ENCODE measurements at regions not wholly inside any gene's neighbourhood (a gene's known extent, or its start where the extent isn't known, plus 50 kb on each side); places are given as distances from the start of the nearest gene placed in this dataset.

GRCh38 chr4:11532138-11532537 is 103.4 kb upstream of the HS3ST1 start:
- TF ChIP-seq POLR2A (IDR thresholded peaks at IDR 0.05) (no peak), POLR2AphosphoS5 (IDR thresholded peaks at IDR 0.05) (no peak), CTCF (IDR thresholded peaks at IDR 0.05) (no peak)
- Histone ChIP-seq H3K36me3 (no peaks in the 10 kb centered on the region), H3K27ac (no peak overlapping the region), H3K4me3 (no peak overlapping the region), H3K27me3 (replicated peaks; ENCODE audit: insufficient read depth) (no peaks in the 10 kb centered on the region), H3K9me3 (no peaks in the 10 kb centered on the region), H3K4me1 (replicated peaks) (no peaks in the 10 kb centered on the region)
- intact Hi-C loops (cut with DNase I): no loop called here
- WGBS: 61% methylated on average over 2 of the region's 2 CpGs
- no peak for DNase-seq (ENCODE audit: low spot score)

- no peak overlapping the region for H3K27ac ChIP-seq
- no peak for TF ChIP-seq CTCF (IDR thresholded peaks at IDR 0.05)
- TF ChIP-seq POLR2AphosphoS5 (IDR thresholded peaks at IDR 0.05): no peak
- no peak for TF ChIP-seq POLR2A (IDR thresholded peaks at IDR 0.05)
- no peaks in the 10 kb centered on the region for H3K4me1 ChIP-seq (replicated peaks)
- H3K27me3 ChIP-seq (replicated peaks; ENCODE audit: insufficient read depth): no peaks in the 10 kb centered on the region
- 82% methylated on average over 9 of the region's 9 CpGs for WGBS
- no peak for DNase-seq (ENCODE audit: low spot score)
- H3K9me3 ChIP-seq: no peaks in the 10 kb centered on the region
- no peak overlapping the region for H3K4me3 ChIP-seq
- H3K36me3 ChIP-seq: no peaks in the 10 kb centered on the region
- intact Hi-C loops (cut with DNase I): no loop called here
Measured at GRCh38 chr4:11529625-11530201, 101.0 kb upstream of the HS3ST1 start.

DNA sequence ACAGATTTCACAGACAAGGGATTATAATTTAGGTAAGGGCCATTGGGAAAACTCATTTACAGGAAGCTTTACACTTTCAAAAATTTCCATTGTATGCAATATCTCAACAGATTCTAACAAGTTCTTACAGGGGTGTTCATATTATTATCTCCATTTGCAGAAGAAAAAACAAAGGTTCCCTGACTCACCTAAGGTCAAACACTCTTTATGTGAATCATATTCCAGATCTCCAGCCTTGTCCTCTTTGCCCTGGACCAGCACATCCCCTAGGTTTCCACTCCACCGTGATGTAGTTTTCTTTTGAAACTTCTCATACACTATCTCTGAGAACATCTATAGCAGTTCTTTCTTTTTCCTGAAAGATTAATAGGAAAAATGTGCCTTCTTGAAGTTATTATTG is 96.4 kb upstream of the HS3ST1 start:
- WGBS: 54% methylated on average over 1 of the region's 1 CpG
- no peaks in the 10 kb centered on the region for H3K9me3 ChIP-seq
- no peak for DNase-seq (ENCODE audit: low spot score)

GRCh38 chr4:11518754-11519153 is 90.1 kb upstream of the HS3ST1 start:
- WGBS: 15% methylated on average over 1 of the region's 1 CpG
- Histone ChIP-seq H3K9me3 (no peaks in the 10 kb centered on the region), H3K27me3 (replicated peaks; ENCODE audit: insufficient read depth) (no peaks in the 10 kb centered on the region), H3K4me3 (no peak overlapping the region), H3K27ac (no peak overlapping the region), H3K4me1 (replicated peaks) (no peaks in the 10 kb centered on the region), H3K36me3 (no peaks in the 10 kb centered on the region)
- intact Hi-C loops (cut with DNase I): no loop called here
- no peak for DNase-seq (ENCODE audit: low spot score)
- TF ChIP-seq POLR2AphosphoS5 (IDR thresholded peaks at IDR 0.05) (no peak), POLR2A (IDR thresholded peaks at IDR 0.05) (no peak), CTCF (IDR thresholded peaks at IDR 0.05) (no peak)

More for the DNA sequence above, 96.4 kb upstream of the HS3ST1 start:
- Histone ChIP-seq H3K27me3 (replicated peaks; ENCODE audit: insufficient read depth) (no peaks in the 10 kb centered on the region), H3K27ac (no peak overlapping the region), H3K36me3 (no peaks in the 10 kb centered on the region), H3K4me3 (no peak overlapping the region), H3K4me1 (replicated peaks) (no peaks in the 10 kb centered on the region)
- TF ChIP-seq POLR2A (IDR thresholded peaks at IDR 0.05) (no peak), POLR2AphosphoS5 (IDR thresholded peaks at IDR 0.05) (no peak), CTCF (IDR thresholded peaks at IDR 0.05) (no peak)
- intact Hi-C loops (cut with DNase I): no loop called here

DNA sequence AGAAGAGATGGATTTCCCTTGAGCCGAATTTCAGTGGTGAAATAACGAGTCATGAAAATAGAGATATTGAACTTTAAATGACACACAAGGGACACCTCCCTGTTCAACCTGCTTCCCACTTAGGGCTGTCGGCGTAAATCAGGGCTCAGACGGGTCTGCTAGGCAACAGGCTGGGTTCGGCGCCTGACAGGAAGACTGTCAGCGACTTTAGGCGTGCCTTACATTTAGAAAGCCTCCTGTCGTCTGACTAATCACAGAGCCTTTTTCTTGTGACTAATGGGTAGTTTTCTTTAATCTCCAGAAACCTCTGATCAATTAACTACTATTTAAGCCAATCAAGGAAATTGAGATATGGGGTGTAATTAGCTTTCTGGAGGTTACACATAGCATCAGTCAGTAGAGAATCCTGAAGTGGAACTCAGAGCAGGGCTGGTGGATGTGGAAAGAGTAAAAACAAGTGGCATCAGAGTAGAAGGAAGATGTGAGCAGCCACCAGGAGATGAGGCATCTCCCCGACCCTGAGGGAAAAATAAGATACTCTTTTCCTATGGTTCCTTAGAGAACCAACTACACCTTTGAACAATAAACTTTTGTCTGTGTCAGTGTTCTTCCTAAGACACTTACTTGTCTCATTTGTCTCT is 86.2 kb upstream of the HS3ST1 start:
- Histone ChIP-seq H3K27ac (no peak overlapping the region), H3K27me3 (replicated peaks; ENCODE audit: insufficient read depth) (no peaks in the 10 kb centered on the region), H3K36me3 (no peaks in the 10 kb centered on the region), H3K4me1 (replicated peaks) (no peaks in the 10 kb centered on the region), H3K4me3 (no peak overlapping the region), H3K9me3 (no peaks in the 10 kb centered on the region)
- intact Hi-C loops (cut with DNase I): no loop called here
- no peak for DNase-seq (ENCODE audit: low spot score)
- TF ChIP-seq POLR2AphosphoS5 (IDR thresholded peaks at IDR 0.05): no peak
- TF ChIP-seq CTCF (IDR thresholded peaks at IDR 0.05): no peak
- no peak for TF ChIP-seq POLR2A (IDR thresholded peaks at IDR 0.05)
- WGBS: 79% methylated on average over 11 of the region's 11 CpGs
